ENCODE measurements at regions not wholly inside any gene's neighbourhood (a gene's known extent, or its start where the extent isn't known, plus 50 kb on each side); places are given as distances from the start of the nearest gene placed in this dataset.

- DNase-seq, result no peak
These were observed 298.7 kb upstream of the ARRDC4 start for GRCh38 chr15:97661796-97662195.

DNA sequence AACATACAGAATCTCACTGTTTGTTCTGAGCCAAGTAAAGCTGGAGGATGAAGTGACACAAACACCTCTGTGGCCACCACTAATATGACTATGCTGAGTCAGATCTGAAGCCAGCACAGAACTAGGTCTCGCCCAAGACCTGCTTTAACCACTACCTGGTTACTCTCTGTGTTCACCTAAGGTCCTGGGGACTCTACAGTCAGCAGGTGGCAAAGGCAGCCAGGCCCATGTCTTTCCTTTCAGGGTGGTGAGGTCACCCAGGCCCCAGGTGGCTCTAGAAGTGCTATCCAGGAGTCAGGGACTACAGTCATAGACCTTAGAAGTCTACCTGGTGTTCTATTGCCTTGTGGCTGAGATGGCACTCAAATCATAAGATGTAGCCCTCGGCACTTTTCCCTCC is 287.9 kb upstream of the ARRDC4 start:
- H3K4me3 Mint-ChIP-seq, result no peak overlapping the region
- no peaks in the 10 kb centered on the region for H3K36me3 Mint-ChIP-seq
- peaks cover 5 to 7% of the 10 kb centered on the region in 2 donors for H3K9me3 Mint-ChIP-seq
- no peaks in the 10 kb centered on the region for H3K27me3 Mint-ChIP-seq
- ATAC-seq (replicated peaks), result no peak
- no peak for DNase-seq
- no peak overlapping the region for H3K27ac Mint-ChIP-seq
- H3K4me1 Mint-ChIP-seq, result no peaks in the 10 kb centered on the region

More at GRCh38 chr15:97661796-97662195, 298.7 kb upstream of the ARRDC4 start:
- Mint-ChIP-seq H3K4me3 (no peak overlapping the region), H3K36me3 (no peaks in the 10 kb centered on the region), H3K27ac (no peak overlapping the region), H3K27me3 (no peaks in the 10 kb centered on the region), H3K4me1 (no peaks in the 10 kb centered on the region), H3K9me3 (peaks cover 0 to 7% of the 10 kb centered on the region in 2 donors)
- no peak for ATAC-seq (replicated peaks)

DNA sequence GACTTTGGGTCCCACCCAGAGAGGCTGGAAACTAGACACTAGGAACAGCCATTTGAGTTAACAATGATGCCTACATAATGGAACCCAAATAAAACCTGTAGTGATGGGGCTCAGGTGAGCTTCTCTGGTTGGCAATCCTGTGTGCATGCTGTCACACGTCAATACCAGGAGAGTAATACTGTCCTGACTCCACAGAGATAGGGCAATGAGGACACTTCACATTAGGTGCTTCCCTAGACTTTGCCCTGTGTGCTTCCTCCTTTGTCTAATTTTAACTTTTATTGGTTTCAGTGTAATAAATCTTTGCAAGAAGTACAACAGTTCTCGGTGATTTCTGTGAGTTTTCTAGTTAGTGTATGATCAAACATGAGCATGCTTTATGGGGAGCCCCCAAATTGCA is 281.8 kb upstream of the ARRDC4 start:
- DNase-seq, result no peak
- H3K27me3 Mint-ChIP-seq, result no peaks in the 10 kb centered on the region
- H3K4me1 Mint-ChIP-seq, result no peaks in the 10 kb centered on the region
- no peak overlapping the region for H3K27ac Mint-ChIP-seq
- H3K4me3 Mint-ChIP-seq, result no peak overlapping the region
- ATAC-seq (replicated peaks), result no peak
- H3K9me3 Mint-ChIP-seq, result peaks cover 4 to 5% of the 10 kb centered on the region in 2 donors
- H3K36me3 Mint-ChIP-seq, result no peaks in the 10 kb centered on the region

- no peak for ATAC-seq (replicated peaks)
- no peak overlapping the region for H3K27ac Mint-ChIP-seq
- H3K9me3 Mint-ChIP-seq, result peaks cover 4% of the 10 kb centered on the region in 2 donors
- H3K4me1 Mint-ChIP-seq, result peaks cover 0 to 4% of the 10 kb centered on the region in 2 donors
- no peak overlapping the region for H3K4me3 Mint-ChIP-seq
- H3K36me3 Mint-ChIP-seq, result no peaks in the 10 kb centered on the region
- DNase-seq, result no peak
- no peaks in the 10 kb centered on the region for H3K27me3 Mint-ChIP-seq
These were observed 281.3 kb upstream of the ARRDC4 start for GRCh38 chr15:97679106-97679688.

DNA sequence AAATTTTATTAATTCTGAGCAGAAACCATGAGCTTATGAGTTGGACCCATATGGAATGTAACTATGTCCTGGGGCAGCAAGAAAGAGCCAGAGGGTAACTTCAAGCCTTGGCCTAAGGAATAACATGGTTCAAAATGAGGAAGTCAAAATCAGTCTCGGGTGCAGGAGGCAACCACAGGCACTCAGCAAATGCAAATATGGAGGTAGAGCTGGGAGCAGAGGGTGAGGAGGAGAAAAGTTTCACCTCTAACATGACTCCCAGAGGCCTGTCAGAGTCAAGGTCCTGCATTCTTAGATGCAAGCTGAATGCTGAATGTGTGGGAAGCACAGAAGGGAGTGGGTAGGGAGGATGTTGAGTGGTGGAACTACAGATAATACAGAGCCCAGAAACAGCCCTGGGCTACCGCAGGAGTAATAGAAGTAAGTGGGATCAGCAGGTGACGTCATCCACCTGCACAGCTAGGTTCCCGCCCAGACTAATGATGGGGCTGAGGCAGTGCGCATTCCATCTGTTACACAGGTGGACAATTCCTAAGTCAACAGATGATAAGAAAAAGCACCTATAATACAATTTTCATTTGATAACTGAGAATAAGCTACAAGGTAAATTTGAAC is 279.8 kb upstream of the ARRDC4 start:
- H3K27me3 Mint-ChIP-seq, result no peaks in the 10 kb centered on the region
- H3K4me3 Mint-ChIP-seq, result no peak overlapping the region
- H3K9me3 Mint-ChIP-seq, result peaks cover 0 to 4% of the 10 kb centered on the region in 2 donors
- ATAC-seq (replicated peaks), result no peak
- peaks cover 0 to 5% of the 10 kb centered on the region in 2 donors for H3K4me1 Mint-ChIP-seq
- H3K27ac Mint-ChIP-seq, result no peak overlapping the region
- DNase-seq, result no peak
- no peaks in the 10 kb centered on the region for H3K36me3 Mint-ChIP-seq

- no peak overlapping the region for H3K27ac Mint-ChIP-seq
- no peak overlapping the region for H3K4me3 Mint-ChIP-seq
- no peaks in the 10 kb centered on the region for H3K36me3 Mint-ChIP-seq
- peaks cover 0 to 5% of the 10 kb centered on the region in 2 donors for H3K4me1 Mint-ChIP-seq
- no peaks in the 10 kb centered on the region for H3K27me3 Mint-ChIP-seq
- H3K9me3 Mint-ChIP-seq, result peaks cover 0 to 4% of the 10 kb centered on the region in 2 donors
- no peak for DNase-seq
- no peak for ATAC-seq (replicated peaks)
These were observed 276.7 kb upstream of the ARRDC4 start for GRCh38 chr15:97683831-97684230.

GRCh38 chr15:97684249-97684648 is 276.3 kb upstream of the ARRDC4 start:
- Mint-ChIP-seq H3K9me3 (peaks cover 0 to 4% of the 10 kb centered on the region in 2 donors), H3K27me3 (no peaks in the 10 kb centered on the region), H3K4me3 (no peak overlapping the region), H3K36me3 (no peaks in the 10 kb centered on the region), H3K4me1 (peaks cover 0 to 5% of the 10 kb centered on the region in 2 donors), H3K27ac (no peak overlapping the region)
- ATAC-seq (replicated peaks), result no peak
- DNase-seq, result no peak

GRCh38 chr15:97686324-97686723 is 274.2 kb upstream of the ARRDC4 start:
- peaks cover 0 to 5% of the 10 kb centered on the region in 2 donors for H3K4me1 Mint-ChIP-seq
- no peak overlapping the region for H3K4me3 Mint-ChIP-seq

GRCh38 chr15:97687654-97688053 is 272.8 kb upstream of the ARRDC4 start:
- no peak for ATAC-seq (replicated peaks)
- no peaks in the 10 kb centered on the region for H3K36me3 Mint-ChIP-seq
- no peak overlapping the region for H3K4me3 Mint-ChIP-seq
- no peak overlapping the region for H3K27ac Mint-ChIP-seq
- peaks cover 0 to 5% of the 10 kb centered on the region in 2 donors for H3K4me1 Mint-ChIP-seq
- no peaks in the 10 kb centered on the region for H3K9me3 Mint-ChIP-seq
- H3K27me3 Mint-ChIP-seq, result no peaks in the 10 kb centered on the region
- no peak for DNase-seq

More at GRCh38 chr15:97686324-97686723, 274.2 kb upstream of the ARRDC4 start:
- no peak overlapping the region for H3K27ac Mint-ChIP-seq
- no peaks in the 10 kb centered on the region for H3K36me3 Mint-ChIP-seq
- DNase-seq, result no peak
- no peaks in the 10 kb centered on the region for H3K27me3 Mint-ChIP-seq
- ATAC-seq (replicated peaks), result no peak
- H3K9me3 Mint-ChIP-seq, result no peaks in the 10 kb centered on the region

- Mint-ChIP-seq H3K4me1 (peaks cover 0 to 5% of the 10 kb centered on the region in 2 donors), H3K27me3 (no peaks in the 10 kb centered on the region), H3K4me3 (no peak overlapping the region), H3K36me3 (no peaks in the 10 kb centered on the region), H3K9me3 (no peaks in the 10 kb centered on the region), H3K27ac (no peak overlapping the region)
- no peak for ATAC-seq (replicated peaks)
- DNase-seq, result no peak
These were observed 272.3 kb upstream of the ARRDC4 start for GRCh38 chr15:97688177-97688576.

DNA sequence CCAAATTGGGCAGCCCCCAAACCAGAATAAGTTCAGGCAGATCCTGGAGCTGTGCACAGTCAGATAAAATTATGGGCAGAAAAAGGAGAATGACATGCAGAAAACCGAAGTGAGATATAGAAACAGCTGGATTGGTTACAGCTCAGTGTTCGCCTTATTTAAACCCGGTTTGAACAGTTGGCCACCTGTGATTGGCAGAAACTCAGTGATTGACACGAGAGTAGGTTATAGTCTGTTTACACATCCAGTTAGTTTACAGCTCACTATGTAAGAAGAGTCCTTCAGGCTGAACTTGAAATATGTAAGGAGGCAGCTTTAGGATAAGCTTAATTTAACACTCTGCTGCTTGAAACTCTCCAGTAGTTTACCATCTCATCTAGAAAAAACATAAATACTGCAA is 271.6 kb upstream of the ARRDC4 start:
- H3K9me3 Mint-ChIP-seq, result no peaks in the 10 kb centered on the region

GRCh38 chr15:97691078-97691477 is 269.4 kb upstream of the ARRDC4 start:
- no peak overlapping the region for H3K4me3 Mint-ChIP-seq
- no peaks in the 10 kb centered on the region for H3K27me3 Mint-ChIP-seq
- no peaks in the 10 kb centered on the region for H3K9me3 Mint-ChIP-seq
- no peaks in the 10 kb centered on the region for H3K4me1 Mint-ChIP-seq
- no peak overlapping the region for H3K27ac Mint-ChIP-seq
- DNase-seq, result no peak
- no peak for ATAC-seq (replicated peaks)
- H3K36me3 Mint-ChIP-seq, result no peaks in the 10 kb centered on the region

More for the DNA sequence above, 271.6 kb upstream of the ARRDC4 start:
- ATAC-seq (replicated peaks) (no peak), DNase-seq (no peak)
- H3K27me3 Mint-ChIP-seq, result no peaks in the 10 kb centered on the region
- no peaks in the 10 kb centered on the region for H3K36me3 Mint-ChIP-seq
- no peak overlapping the region for H3K27ac Mint-ChIP-seq
- H3K4me3 Mint-ChIP-seq, result no peak overlapping the region
- H3K4me1 Mint-ChIP-seq, result peaks cover 0 to 4% of the 10 kb centered on the region in 2 donors

GRCh38 chr15:97691799-97692198 is 268.7 kb upstream of the ARRDC4 start:
- H3K9me3 Mint-ChIP-seq, result peaks cover 0 to 2% of the 10 kb centered on the region in 2 donors
- no peak for DNase-seq
- no peaks in the 10 kb centered on the region for H3K36me3 Mint-ChIP-seq
- no peaks in the 10 kb centered on the region for H3K27me3 Mint-ChIP-seq
- no peak for ATAC-seq (replicated peaks)
- no peak overlapping the region for H3K4me3 Mint-ChIP-seq
- H3K4me1 Mint-ChIP-seq, result no peaks in the 10 kb centered on the region
- no peak overlapping the region for H3K27ac Mint-ChIP-seq

- Mint-ChIP-seq H3K9me3 (peaks cover under 1 to 5% of the 10 kb centered on the region in 2 donors), H3K27ac (no peak overlapping the region), H3K36me3 (no peaks in the 10 kb centered on the region), H3K4me3 (no peak overlapping the region), H3K4me1 (no peaks in the 10 kb centered on the region), H3K27me3 (no peaks in the 10 kb centered on the region)
- ATAC-seq (replicated peaks) (no peak), DNase-seq (no peak)
These were observed 268.0 kb upstream of the ARRDC4 start for GRCh38 chr15:97692301-97693015.

DNA sequence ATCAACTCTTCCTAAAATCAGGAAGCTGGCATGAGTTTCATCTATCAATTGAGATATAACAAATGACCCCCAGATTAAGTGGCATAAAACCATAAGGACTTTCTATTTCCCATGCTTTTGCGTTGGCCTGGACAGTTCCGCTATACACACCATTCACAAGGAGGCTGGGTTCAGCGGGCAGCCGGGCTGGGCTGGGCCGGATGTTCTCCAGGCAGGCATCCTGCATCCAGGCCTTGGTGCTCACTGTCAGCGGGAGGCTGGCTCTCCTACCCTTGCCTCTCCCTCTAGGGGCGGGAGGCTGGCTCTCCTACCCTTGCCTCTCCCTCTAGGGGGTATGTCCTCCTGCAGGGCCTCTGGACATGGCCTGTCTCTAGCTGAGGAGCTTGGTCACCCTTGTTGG is 266.0 kb upstream of the ARRDC4 start:
- H3K27me3 Mint-ChIP-seq, result no peaks in the 10 kb centered on the region
- H3K9me3 Mint-ChIP-seq, result peaks cover 2 to 5% of the 10 kb centered on the region in 2 donors
- no peaks in the 10 kb centered on the region for H3K36me3 Mint-ChIP-seq
- no peak overlapping the region for H3K4me3 Mint-ChIP-seq
- ATAC-seq (replicated peaks) (no peak), DNase-seq (no peak)
- H3K27ac Mint-ChIP-seq, result no peak overlapping the region
- H3K4me1 Mint-ChIP-seq, result no peaks in the 10 kb centered on the region

Measured in stimulated activated naive B cell treated with anti-CD40 and anti-IgM and Interleukin-4, amounts not matched to agents 10 μg/mL and 1 μg/mL and 100 μg/mL, for 72 hours (primary cell).